ENCODE measurements at regions not wholly inside any gene's neighbourhood (a gene's known extent, or its start where the extent isn't known, plus 50 kb on each side); places are given as distances from the start of the nearest gene placed in this dataset.

GRCh38 chr13:50192272-50192813 is 177.1 kb downstream of the KCNRG start:
- peaks cover 14% of the 10 kb centered on the region for H3K4me1 ChIP-seq (ENCODE audit: control insufficient read depth, insufficient read depth, low read length)
- H3K27me3 ChIP-seq (ENCODE audit: control insufficient read depth, insufficient read depth, low read length), result no peaks in the 10 kb centered on the region

GRCh38 chr13:50195045-50195444 is 179.8 kb downstream of the KCNRG start:
- Histone ChIP-seq H3K9ac (ENCODE audit: low read length) (no peak overlapping the region), H3K36me3 (ENCODE audit: control insufficient read depth, insufficient read depth, low read length) (no peaks in the 10 kb centered on the region)

More at GRCh38 chr13:50192272-50192813, 177.1 kb downstream of the KCNRG start:
- no peak overlapping the region for H3K9ac ChIP-seq (ENCODE audit: low read length)
- H3K36me3 ChIP-seq (ENCODE audit: control insufficient read depth, insufficient read depth, low read length), result no peaks in the 10 kb centered on the region
- H3K4me3 ChIP-seq (ENCODE audit: low read length), result no peak overlapping the region
- no peaks in the 10 kb centered on the region for H3K9me3 ChIP-seq (ENCODE audit: control insufficient read depth, low read length)

GRCh38 chr13:50196118-50196517 is 180.9 kb downstream of the KCNRG start:
- no peak overlapping the region for H3K9ac ChIP-seq (ENCODE audit: low read length)
- H3K36me3 ChIP-seq (ENCODE audit: control insufficient read depth, insufficient read depth, low read length), result no peaks in the 10 kb centered on the region
- no peak overlapping the region for H3K4me3 ChIP-seq (ENCODE audit: low read length)
- H3K9me3 ChIP-seq (ENCODE audit: control insufficient read depth, low read length), result no peaks in the 10 kb centered on the region
- no peaks in the 10 kb centered on the region for H3K27me3 ChIP-seq (ENCODE audit: control insufficient read depth, insufficient read depth, low read length)
- peaks cover 14% of the 10 kb centered on the region for H3K4me1 ChIP-seq (ENCODE audit: control insufficient read depth, insufficient read depth, low read length)

More at GRCh38 chr13:50195045-50195444, 179.8 kb downstream of the KCNRG start:
- Histone ChIP-seq H3K4me3 (ENCODE audit: low read length) (no peak overlapping the region), H3K9me3 (ENCODE audit: control insufficient read depth, low read length) (no peaks in the 10 kb centered on the region), H3K4me1 (ENCODE audit: control insufficient read depth, insufficient read depth, low read length) (peaks cover 14% of the 10 kb centered on the region), H3K27me3 (ENCODE audit: control insufficient read depth, insufficient read depth, low read length) (no peaks in the 10 kb centered on the region)

GRCh38 chr13:50197705-50198104 is 182.5 kb downstream of the KCNRG start:
- H3K27me3 ChIP-seq (ENCODE audit: control insufficient read depth, insufficient read depth, low read length), result no peaks in the 10 kb centered on the region
- H3K4me1 ChIP-seq (ENCODE audit: control insufficient read depth, insufficient read depth, low read length), result no peaks in the 10 kb centered on the region
- no peak overlapping the region for H3K9ac ChIP-seq (ENCODE audit: low read length)
- no peaks in the 10 kb centered on the region for H3K36me3 ChIP-seq (ENCODE audit: control insufficient read depth, insufficient read depth, low read length)
- no peaks in the 10 kb centered on the region for H3K9me3 ChIP-seq (ENCODE audit: control insufficient read depth, low read length)
- H3K4me3 ChIP-seq (ENCODE audit: low read length), result no peak overlapping the region

- no peaks in the 10 kb centered on the region for H3K27me3 ChIP-seq (ENCODE audit: control insufficient read depth, insufficient read depth, low read length)
- H3K9me3 ChIP-seq (ENCODE audit: control insufficient read depth, low read length), result no peaks in the 10 kb centered on the region
- no peak overlapping the region for H3K9ac ChIP-seq (ENCODE audit: low read length)
- no peak overlapping the region for H3K4me3 ChIP-seq (ENCODE audit: low read length)
- H3K36me3 ChIP-seq (ENCODE audit: control insufficient read depth, insufficient read depth, low read length), result no peaks in the 10 kb centered on the region
- H3K4me1 ChIP-seq (ENCODE audit: control insufficient read depth, insufficient read depth, low read length), result no peaks in the 10 kb centered on the region
These were observed 183.3 kb downstream of the KCNRG start for GRCh38 chr13:50198508-50198907.

GRCh38 chr13:50200569-50200968 is 185.3 kb downstream of the KCNRG start:
- H3K9ac ChIP-seq (ENCODE audit: low read length), result no peak overlapping the region
- no peak overlapping the region for H3K4me3 ChIP-seq (ENCODE audit: low read length)
- H3K9me3 ChIP-seq (ENCODE audit: control insufficient read depth, low read length), result no peaks in the 10 kb centered on the region
- H3K4me1 ChIP-seq (ENCODE audit: control insufficient read depth, insufficient read depth, low read length), result no peaks in the 10 kb centered on the region
- H3K36me3 ChIP-seq (ENCODE audit: control insufficient read depth, insufficient read depth, low read length), result no peaks in the 10 kb centered on the region
- no peaks in the 10 kb centered on the region for H3K27me3 ChIP-seq (ENCODE audit: control insufficient read depth, insufficient read depth, low read length)

- Histone ChIP-seq H3K4me1 (ENCODE audit: control insufficient read depth, insufficient read depth, low read length) (no peaks in the 10 kb centered on the region), H3K9me3 (ENCODE audit: control insufficient read depth, low read length) (no peaks in the 10 kb centered on the region), H3K36me3 (ENCODE audit: control insufficient read depth, insufficient read depth, low read length) (no peaks in the 10 kb centered on the region), H3K4me3 (ENCODE audit: low read length) (no peak overlapping the region), H3K27me3 (ENCODE audit: control insufficient read depth, insufficient read depth, low read length) (no peaks in the 10 kb centered on the region), H3K9ac (ENCODE audit: low read length) (no peak overlapping the region)
These were observed 185.7 kb downstream of the KCNRG start for GRCh38 chr13:50200988-50201387.

GRCh38 chr13:50202485-50202884 is 187.2 kb downstream of the KCNRG start:
- no peak overlapping the region for H3K4me3 ChIP-seq (ENCODE audit: low read length)
- no peaks in the 10 kb centered on the region for H3K27me3 ChIP-seq (ENCODE audit: control insufficient read depth, insufficient read depth, low read length)
- no peaks in the 10 kb centered on the region for H3K9me3 ChIP-seq (ENCODE audit: control insufficient read depth, low read length)
- H3K9ac ChIP-seq (ENCODE audit: low read length), result no peak overlapping the region
- H3K36me3 ChIP-seq (ENCODE audit: control insufficient read depth, insufficient read depth, low read length), result no peaks in the 10 kb centered on the region
- no peaks in the 10 kb centered on the region for H3K4me1 ChIP-seq (ENCODE audit: control insufficient read depth, insufficient read depth, low read length)

GRCh38 chr13:50203256-50203941 is 188.2 kb downstream of the KCNRG start:
- H3K4me3 ChIP-seq (ENCODE audit: low read length), result no peak overlapping the region
- no peaks in the 10 kb centered on the region for H3K9me3 ChIP-seq (ENCODE audit: control insufficient read depth, low read length)
- no peaks in the 10 kb centered on the region for H3K36me3 ChIP-seq (ENCODE audit: control insufficient read depth, insufficient read depth, low read length)
- H3K9ac ChIP-seq (ENCODE audit: low read length), result no peak overlapping the region
- no peaks in the 10 kb centered on the region for H3K27me3 ChIP-seq (ENCODE audit: control insufficient read depth, insufficient read depth, low read length)
- peaks cover 2% of the 10 kb centered on the region for H3K4me1 ChIP-seq (ENCODE audit: control insufficient read depth, insufficient read depth, low read length)

- Histone ChIP-seq H3K4me1 (ENCODE audit: control insufficient read depth, insufficient read depth, low read length) (peaks cover 9% of the 10 kb centered on the region), H3K4me3 (ENCODE audit: low read length) (no peak overlapping the region), H3K27me3 (ENCODE audit: control insufficient read depth, insufficient read depth, low read length) (no peaks in the 10 kb centered on the region), H3K9me3 (ENCODE audit: control insufficient read depth, low read length) (no peaks in the 10 kb centered on the region), H3K36me3 (ENCODE audit: control insufficient read depth, insufficient read depth, low read length) (no peaks in the 10 kb centered on the region), H3K9ac (ENCODE audit: low read length) (no peak overlapping the region)
These were observed 190.3 kb downstream of the KCNRG start for GRCh38 chr13:50205581-50205980.

GRCh38 chr13:50208826-50209335 is 193.6 kb downstream of the KCNRG start:
- no peaks in the 10 kb centered on the region for H3K9me3 ChIP-seq (ENCODE audit: control insufficient read depth, low read length)
- peaks cover 9% of the 10 kb centered on the region for H3K4me1 ChIP-seq (ENCODE audit: control insufficient read depth, insufficient read depth, low read length)
- H3K9ac ChIP-seq (ENCODE audit: low read length), result no peak overlapping the region
- no peaks in the 10 kb centered on the region for H3K27me3 ChIP-seq (ENCODE audit: control insufficient read depth, insufficient read depth, low read length)
- no peak overlapping the region for H3K4me3 ChIP-seq (ENCODE audit: low read length)
- no peaks in the 10 kb centered on the region for H3K36me3 ChIP-seq (ENCODE audit: control insufficient read depth, insufficient read depth, low read length)

- no peak overlapping the region for H3K9ac ChIP-seq (ENCODE audit: low read length)
- no peaks in the 10 kb centered on the region for H3K27me3 ChIP-seq (ENCODE audit: control insufficient read depth, insufficient read depth, low read length)
- H3K4me3 ChIP-seq (ENCODE audit: low read length), result no peak overlapping the region
- H3K9me3 ChIP-seq (ENCODE audit: control insufficient read depth, low read length), result no peaks in the 10 kb centered on the region
- H3K36me3 ChIP-seq (ENCODE audit: control insufficient read depth, insufficient read depth, low read length), result no peaks in the 10 kb centered on the region
- H3K4me1 ChIP-seq (ENCODE audit: control insufficient read depth, insufficient read depth, low read length), result peaks cover 9% of the 10 kb centered on the region
These were observed 194.4 kb downstream of the KCNRG start for GRCh38 chr13:50209631-50210030.
